ENCODE measurements at regions not wholly inside any gene's neighbourhood (a gene's known extent, or its start where the extent isn't known, plus 50 kb on each side); places are given as distances from the start of the nearest gene placed in this dataset.

- TF ChIP-seq CTCF (IDR thresholded peaks at IDR 0.05) = no peak
- no peak for TF ChIP-seq POLR2A (IDR thresholded peaks at IDR 0.05)
- TF ChIP-seq POLR2AphosphoS5 (IDR thresholded peaks at IDR 0.05) = no peak
Measured at GRCh38 chr5:169433221-169433651, 132.3 kb upstream of the SLIT3 start.

Measured in prostate gland (tissue), 2 donors.